Activated CD8-positive, alpha-beta T cell treated with anti-CD3 and anti-CD28 coated beads, Interleukin-2, amount 10 ng/mL, durations not matched to agents 7 days and 5 days (primary cell): ENCODE measurements at regions not wholly inside any gene's neighbourhood (a gene's known extent, or its start where the extent isn't known, plus 50 kb on each side); places are given as distances from the start of the nearest gene placed in this dataset.
"Not testable (repeated sequence)": the region's sequence is repeated elsewhere in the genome, so short reads cannot be mapped to it uniquely, and the experiment has no call there.

ENCODE experiments used
- ATAC-seq: fragments of 150-1000 bp; cut with Tn5 transposase; one replicate; pipeline ENCODE4 v1.10.0; 2021; ENCODE audit warnings: moderate library complexity
- CTCF ChIA-PET: fragments of 350-600 bp; sonication (Branson Sonifier 250); formaldehyde crosslinking; loops from one replicate; lab custom pipeline; 2021; ENCODE audit warnings: antibody characterized with exemption; lab: Charles Lee
- POLR2A ChIA-PET: fragments of 350-600 bp; sonication (Branson Sonifier 250); formaldehyde crosslinking; loops from one replicate; lab custom pipeline; 2021; ENCODE audit warnings: antibody characterized with exemption; lab: Charles Lee
- DNase-seq: peaks from one replicate; pipeline ENCODE4 v3.0.0-alpha.2; 2020
- H3K27ac Mint-ChIP-seq: one replicate; pipeline ENCODE4 v1.8.0; 2021; ENCODE audit warnings: mild to moderate bottlenecking, mixed read lengths
- H3K27me3 Mint-ChIP-seq: one replicate; pipeline ENCODE4 v1.8.0; 2021; ENCODE audit warnings: low read depth, mixed read lengths
- H3K36me3 Mint-ChIP-seq: one replicate; pipeline ENCODE4 v1.8.0; 2021; ENCODE audit warnings: low read depth, mixed read lengths
- H3K4me1 Mint-ChIP-seq: one replicate; pipeline ENCODE4 v1.8.0; 2021; ENCODE audit warnings: low read depth, mixed read lengths
- H3K4me3 Mint-ChIP-seq: one replicate; pipeline ENCODE4 v1.8.0; 2021; ENCODE audit warnings: mild to moderate bottlenecking, mixed read lengths
- H3K9me3 Mint-ChIP-seq: one replicate; pipeline ENCODE4 v1.8.0; 2022; ENCODE audit warnings: mixed read lengths; ENCODE audit not compliant: insufficient read depth

GRCh38 chr3:4078903-4079302 lies 224.3 kb upstream of the SETMAR start:
- Mint-ChIP-seq H3K4me1 (no peaks in the 10 kb centered on the region), H3K36me3 (no peaks in the 10 kb centered on the region), H3K9me3 (no peaks in the 10 kb centered on the region), H3K27ac (no peak overlapping the region), H3K27me3 (no peaks in the 10 kb centered on the region), H3K4me3 (no peak overlapping the region)
- DNase-seq (no peak), ATAC-seq (no peak)
- ChIA-PET POLR2A (no interaction called here), CTCF (no interaction called here)

GRCh38 chr3:4079339-4080195 lies 223.6 kb upstream of the SETMAR start:
- ChIA-PET CTCF (no interaction called here), POLR2A (no interaction called here)
- no peaks in the 10 kb centered on the region for H3K27me3 Mint-ChIP-seq
- H3K4me3 Mint-ChIP-seq: no peak overlapping the region
- no peaks in the 10 kb centered on the region for H3K4me1 Mint-ChIP-seq
- no peaks in the 10 kb centered on the region for H3K9me3 Mint-ChIP-seq
- H3K36me3 Mint-ChIP-seq: no peaks in the 10 kb centered on the region
- ATAC-seq: no peak
- no peak for DNase-seq
- no peak overlapping the region for H3K27ac Mint-ChIP-seq

- H3K27me3 Mint-ChIP-seq: no peaks in the 10 kb centered on the region
- DNase-seq: no peak
- no peak overlapping the region for H3K27ac Mint-ChIP-seq
- ChIA-PET CTCF (no interaction called here), POLR2A (no interaction called here)
- H3K4me3 Mint-ChIP-seq: no peak overlapping the region
- ATAC-seq: no peak
- no peaks in the 10 kb centered on the region for H3K36me3 Mint-ChIP-seq
- no peaks in the 10 kb centered on the region for H3K4me1 Mint-ChIP-seq
- H3K9me3 Mint-ChIP-seq: no peaks in the 10 kb centered on the region
These were observed 219.7 kb upstream of the SETMAR start for GRCh38 chr3:4083225-4084015.

GRCh38 chr3:4084271-4084670 lies 218.9 kb upstream of the SETMAR start:
- Mint-ChIP-seq H3K4me1 (no peaks in the 10 kb centered on the region), H3K9me3 (no peaks in the 10 kb centered on the region), H3K4me3 (no peak overlapping the region), H3K27me3 (no peaks in the 10 kb centered on the region), H3K27ac (no peak overlapping the region), H3K36me3 (no peaks in the 10 kb centered on the region)
- ChIA-PET CTCF (no interaction called here), POLR2A (no interaction called here)
- no peak for ATAC-seq
- DNase-seq: no peak

- H3K27ac Mint-ChIP-seq, DNase-seq, POLR2A ChIA-PET, H3K4me1 Mint-ChIP-seq, H3K36me3 Mint-ChIP-seq, H3K4me3 Mint-ChIP-seq, ATAC-seq, CTCF ChIA-PET, H3K9me3 Mint-ChIP-seq, H3K27me3 Mint-ChIP-seq: not testable (repeated sequence)
These were observed 216.5 kb upstream of the SETMAR start for GRCh38 chr3:4086662-4087061.

GRCh38 chr3:4091786-4092185 lies 211.4 kb upstream of the SETMAR start:
- Mint-ChIP-seq H3K27me3 (no peaks in the 10 kb centered on the region), H3K4me3 (no peak overlapping the region), H3K36me3 (no peaks in the 10 kb centered on the region), H3K4me1 (no peaks in the 10 kb centered on the region), H3K27ac (no peak overlapping the region), H3K9me3 (no peaks in the 10 kb centered on the region)
- DNase-seq (no peak), ATAC-seq (no peak)
- ChIA-PET POLR2A (no interaction called here), CTCF (no interaction called here)

GRCh38 chr3:4097801-4098200 lies 205.4 kb upstream of the SETMAR start:
- H3K9me3 Mint-ChIP-seq: peaks cover 4% of the 10 kb centered on the region
- H3K4me1 Mint-ChIP-seq: no peaks in the 10 kb centered on the region
- H3K27ac Mint-ChIP-seq: no peak overlapping the region
- ATAC-seq (no peak), DNase-seq (no peak)
- ChIA-PET CTCF (no interaction called here), POLR2A (no interaction called here)
- no peaks in the 10 kb centered on the region for H3K36me3 Mint-ChIP-seq
- H3K27me3 Mint-ChIP-seq: no peaks in the 10 kb centered on the region
- H3K4me3 Mint-ChIP-seq: no peak overlapping the region

GRCh38 chr3:4099607-4100006 lies 203.6 kb upstream of the SETMAR start:
- ChIA-PET POLR2A (no interaction called here), CTCF (no interaction called here)
- Mint-ChIP-seq H3K9me3 (peaks cover 4% of the 10 kb centered on the region), H3K27ac (no peak overlapping the region), H3K4me3 (no peak overlapping the region), H3K4me1 (no peaks in the 10 kb centered on the region), H3K27me3 (no peaks in the 10 kb centered on the region), H3K36me3 (no peaks in the 10 kb centered on the region)
- no peak for ATAC-seq
- DNase-seq: no peak

GRCh38 chr3:4107430-4107829 lies 195.7 kb upstream of the SETMAR start:
- H3K9me3 Mint-ChIP-seq: no peaks in the 10 kb centered on the region
- no peak overlapping the region for H3K4me3 Mint-ChIP-seq
- no peak overlapping the region for H3K27ac Mint-ChIP-seq
- no peak for DNase-seq
- no peaks in the 10 kb centered on the region for H3K27me3 Mint-ChIP-seq
- H3K36me3 Mint-ChIP-seq: no peaks in the 10 kb centered on the region
- CTCF ChIA-PET: no interaction called here
- POLR2A ChIA-PET: no interaction called here
- H3K4me1 Mint-ChIP-seq: no peaks in the 10 kb centered on the region
- ATAC-seq: no peak

- Mint-ChIP-seq H3K27me3 (no peaks in the 10 kb centered on the region), H3K27ac (no peak overlapping the region), H3K9me3 (no peaks in the 10 kb centered on the region), H3K4me1 (no peaks in the 10 kb centered on the region), H3K4me3 (no peak overlapping the region), H3K36me3 (no peaks in the 10 kb centered on the region)
- no peak for ATAC-seq
- ChIA-PET CTCF (no interaction called here), POLR2A (no interaction called here)
- DNase-seq: no peak
These were observed 189.2 kb upstream of the SETMAR start for GRCh38 chr3:4113811-4114522.

- Mint-ChIP-seq H3K9me3 (no peaks in the 10 kb centered on the region), H3K4me1 (no peaks in the 10 kb centered on the region), H3K36me3 (no peaks in the 10 kb centered on the region), H3K4me3 (no peak overlapping the region), H3K27ac (no peak overlapping the region), H3K27me3 (no peaks in the 10 kb centered on the region)
- DNase-seq (no peak), ATAC-seq (no peak)
- ChIA-PET POLR2A (no interaction called here), CTCF (no interaction called here)
These were observed 184.1 kb upstream of the SETMAR start for GRCh38 chr3:4119119-4119518.

GRCh38 chr3:4125576-4125975 lies 177.6 kb upstream of the SETMAR start:
- ATAC-seq (no peak), DNase-seq (no peak)
- H3K4me1 Mint-ChIP-seq: no peaks in the 10 kb centered on the region
- no peaks in the 10 kb centered on the region for H3K9me3 Mint-ChIP-seq
- no peak overlapping the region for H3K4me3 Mint-ChIP-seq
- ChIA-PET CTCF (no interaction called here), POLR2A (no interaction called here)
- H3K27me3 Mint-ChIP-seq: no peaks in the 10 kb centered on the region
- no peak overlapping the region for H3K27ac Mint-ChIP-seq
- no peaks in the 10 kb centered on the region for H3K36me3 Mint-ChIP-seq
